ENCODE measurements at regions not wholly inside any gene's neighbourhood (a gene's known extent, or its start where the extent isn't known, plus 50 kb on each side); places are given as distances from the start of the nearest gene placed in this dataset.

DNA sequence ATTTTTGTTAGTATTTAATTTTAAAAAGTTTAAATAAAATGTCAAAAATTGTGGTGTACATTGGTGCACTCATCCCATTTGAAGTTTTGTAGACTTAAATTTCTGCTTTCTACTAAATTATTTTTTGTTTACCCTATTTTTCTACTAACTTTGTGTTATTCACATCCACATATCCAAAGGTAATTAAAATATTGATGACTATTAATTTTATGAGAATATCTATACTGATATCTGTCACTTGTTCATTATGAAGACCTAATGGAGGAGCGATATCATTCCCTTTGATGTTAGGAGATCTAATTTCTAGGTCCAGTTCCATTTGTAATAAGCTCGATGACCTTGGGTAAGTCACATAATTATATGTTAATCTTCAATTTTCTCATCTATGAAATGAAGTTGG lies 325.7 kb upstream of the STXBP6 start:
- TF ChIP-seq, protein P1, sequence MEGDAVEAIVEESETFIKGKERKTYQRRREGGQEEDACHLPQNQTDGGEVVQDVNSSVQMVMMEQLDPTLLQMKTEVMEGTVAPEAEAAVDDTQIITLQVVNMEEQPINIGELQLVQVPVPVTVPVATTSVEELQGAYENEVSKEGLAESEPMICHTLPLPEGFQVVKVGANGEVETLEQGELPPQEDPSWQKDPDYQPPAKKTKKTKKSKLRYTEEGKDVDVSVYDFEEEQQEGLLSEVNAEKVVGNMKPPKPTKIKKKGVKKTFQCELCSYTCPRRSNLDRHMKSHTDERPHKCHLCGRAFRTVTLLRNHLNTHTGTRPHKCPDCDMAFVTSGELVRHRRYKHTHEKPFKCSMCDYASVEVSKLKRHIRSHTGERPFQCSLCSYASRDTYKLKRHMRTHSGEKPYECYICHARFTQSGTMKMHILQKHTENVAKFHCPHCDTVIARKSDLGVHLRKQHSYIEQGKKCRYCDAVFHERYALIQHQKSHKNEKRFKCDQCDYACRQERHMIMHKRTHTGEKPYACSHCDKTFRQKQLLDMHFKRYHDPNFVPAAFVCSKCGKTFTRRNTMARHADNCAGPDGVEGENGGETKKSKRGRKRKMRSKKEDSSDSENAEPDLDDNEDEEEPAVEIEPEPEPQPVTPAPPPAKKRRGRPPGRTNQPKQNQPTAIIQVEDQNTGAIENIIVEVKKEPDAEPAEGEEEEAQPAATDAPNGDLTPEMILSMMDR (conservative IDR thresholded peaks at IDR 0.05), result no peak

More for the DNA sequence above, 325.7 kb upstream of the STXBP6 start:
- H3K56ac ChIP-seq (ENCODE audit: insufficient read length, low read depth, low read length), result no peak overlapping the region
- H2BK120ac ChIP-seq (ENCODE audit: low read depth, low read length, poor library complexity, severe bottlenecking), result no peak overlapping the region
- no peak overlapping the region for H2BK15ac ChIP-seq (ENCODE audit: low read depth, low read length)
- no peaks in the 10 kb centered on the region for H3K79me1 ChIP-seq (ENCODE audit: insufficient read depth, low read depth, low read length, poor library complexity, severe bottlenecking)
- no peak overlapping the region for H3K23ac ChIP-seq (ENCODE audit: insufficient read length, low read depth, low read length)
- DNase-seq, result no peak
- H3K14ac ChIP-seq (ENCODE audit: insufficient read depth, low read length), result no peak overlapping the region
- no peak overlapping the region for H4K8ac ChIP-seq (replicated peaks; ENCODE audit: insufficient read length, low read depth, low read length)
- H4K91ac ChIP-seq (ENCODE audit: insufficient read length, low read depth, low read length), result no peak overlapping the region
- 0 out of 4 replicates have a peak, but pooled peaks cover 0 to 3% of the 10 kb centered on the region in 2 experiments for H3K4me1 Mint-ChIP-seq
- no peak overlapping the region for H2BK12ac ChIP-seq (ENCODE audit: insufficient read length, low read depth, low read length)
- H2AK5ac ChIP-seq (ENCODE audit: insufficient read length, low read length), result no peak overlapping the region
- no peak overlapping the region for H3K4ac ChIP-seq (ENCODE audit: low read depth, low read length)
- H3K27ac Mint-ChIP-seq, result no peak overlapping the region
- no peaks in the 10 kb centered on the region for H3K4me1 ChIP-seq (ENCODE audit: insufficient read depth, low read length)
- no peak overlapping the region for H2AFZ ChIP-seq (ENCODE audit: low read length)
- H3K9me3 ChIP-seq (ENCODE audit: control insufficient read depth, low read depth, low read length), result no peaks in the 10 kb centered on the region
- no peaks in the 10 kb centered on the region for H4K20me1 ChIP-seq (ENCODE audit: control insufficient read depth, insufficient read depth, insufficient read length)
- no peaks in the 10 kb centered on the region; the same call in 1 of the 2 replicates for H3K27me3 Mint-ChIP-seq (ENCODE audit: low read depth)
- H3K23me2 ChIP-seq (ENCODE audit: insufficient read length, low read depth, low read length, poor library complexity, severe bottlenecking), result no peaks in the 10 kb centered on the region
- no peak overlapping the region for H3T11ph ChIP-seq (ENCODE audit: low read length)
- H3K9ac ChIP-seq (ENCODE audit: extremely low read depth, insufficient read length, low read length), result no peak overlapping the region
- H3K79me2 ChIP-seq (ENCODE audit: insufficient read depth, low read length), result no peaks in the 10 kb centered on the region
- no peak overlapping the region for H3K4me3 Mint-ChIP-seq
- no peaks in the 10 kb centered on the region for H3K27me3 ChIP-seq (ENCODE audit: insufficient read depth, low read length)
- WGBS (ENCODE audit: extremely low coverage, insufficient read length, low lambda C conversion rate), result no CpG with 5 or more reads among the region's 2 CpGs
- peaks cover 5 to 26% of the 10 kb centered on the region in 2 experiments; a peak in 4 of 5 replicates for H3K9me3 Mint-ChIP-seq
- H3K27ac ChIP-seq (ENCODE audit: insufficient read length, low read depth, low read length), result no peak overlapping the region
- peaks cover 0 to 8% (median 0%) of the 10 kb centered on the region in 3 experiments; a peak in 2 of 7 replicates for H3K36me3 Mint-ChIP-seq (ENCODE audit: insufficient read depth in 1 of 3, low read depth in 3 of 3)
- H2BK5ac ChIP-seq (ENCODE audit: insufficient read length, low read length), result no peak overlapping the region
- no peak overlapping the region for H3K18ac ChIP-seq (ENCODE audit: insufficient read length, low read depth, low read length)
- H3K4me2 ChIP-seq (ENCODE audit: insufficient read depth, insufficient read length, low read length), result no peak overlapping the region
- no peak overlapping the region for H2BK20ac ChIP-seq (ENCODE audit: low read depth, low read length, poor library complexity, severe bottlenecking)
- H4K5ac ChIP-seq (ENCODE audit: insufficient read length, low read depth, low read length), result no peak overlapping the region
